Spleen (tissue), 7 donors: ENCODE measurements at regions not wholly inside any gene's neighbourhood (a gene's known extent, or its start where the extent isn't known, plus 50 kb on each side); places are given as distances from the start of the nearest gene placed in this dataset.
"Not testable (repeated sequence)": the region's sequence is repeated elsewhere in the genome, so short reads cannot be mapped to it uniquely, and the experiment has no call there.

ENCODE experiments used
- POLR2A ChIP-seq, 3 donors: fragments of 450-650 bp; IDR thresholded peaks; one replicate each; pipeline ENCODE4 v1.5.1; 2017; ENCODE audit warnings: antibody characterized with exemption in 3 of 3, mild to moderate bottlenecking in 1 of 3
- TF ChIP-seq, protein P1 (sequence below), 11 experiments: fragments of 200-600 bp in 7 of 11; fragments of 450-650 bp in 4 of 11; sonication (generic) in 4 of 11; IDR thresholded peaks in 8 of 11; conservative IDR thresholded peaks in 3 of 11; 1 replicate in 7 of 11; 2 replicates in 4 of 11; pipeline versions ENCODE4 v1.4.0 to v1.8.0; 2016 to 2021; ENCODE audit warnings: antibody characterized with exemption in 11 of 11, inconsistent platforms in 4 of 11, mild to moderate bottlenecking in 1 of 11
- donor health status: DM: no; HTN: no; CAD: no; lungs with moderate emphysema.
- donor health status: DM: no; HTN: no; CAD: no.
- donor health status: DM: no; HTN: no; CAD: no.

DNA sequence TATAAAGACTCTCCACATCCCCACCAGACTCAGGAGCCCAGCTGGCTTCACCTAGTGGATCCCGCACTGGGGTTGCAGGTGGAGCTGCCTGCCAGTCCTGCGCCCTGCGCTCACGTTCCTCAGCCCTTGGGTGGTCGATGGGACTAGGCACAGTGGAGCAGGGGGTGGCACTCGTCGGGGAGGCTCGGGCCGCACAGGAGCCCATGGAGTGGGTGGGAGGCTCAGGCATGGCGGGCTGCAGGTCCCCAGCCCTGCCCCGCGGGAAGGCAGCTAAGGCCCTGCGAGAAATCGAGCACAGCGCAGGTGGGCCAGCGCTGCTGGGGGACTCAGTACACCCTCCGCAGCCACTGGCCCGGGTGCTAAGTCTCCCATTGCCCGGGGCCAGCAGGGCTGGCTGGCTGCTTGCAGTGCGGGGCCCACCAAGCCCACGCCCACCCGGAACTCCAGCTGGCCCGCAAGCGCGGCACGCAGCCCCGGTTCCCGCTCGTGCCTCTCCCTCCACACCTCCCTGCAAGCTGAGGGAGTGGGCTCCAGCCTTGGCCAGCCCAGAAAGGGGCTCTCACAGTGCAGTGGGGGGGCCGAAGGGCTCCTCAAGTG is 371.8 kb downstream of the PRDM5 start:
- TF ChIP-seq, protein P1, sequence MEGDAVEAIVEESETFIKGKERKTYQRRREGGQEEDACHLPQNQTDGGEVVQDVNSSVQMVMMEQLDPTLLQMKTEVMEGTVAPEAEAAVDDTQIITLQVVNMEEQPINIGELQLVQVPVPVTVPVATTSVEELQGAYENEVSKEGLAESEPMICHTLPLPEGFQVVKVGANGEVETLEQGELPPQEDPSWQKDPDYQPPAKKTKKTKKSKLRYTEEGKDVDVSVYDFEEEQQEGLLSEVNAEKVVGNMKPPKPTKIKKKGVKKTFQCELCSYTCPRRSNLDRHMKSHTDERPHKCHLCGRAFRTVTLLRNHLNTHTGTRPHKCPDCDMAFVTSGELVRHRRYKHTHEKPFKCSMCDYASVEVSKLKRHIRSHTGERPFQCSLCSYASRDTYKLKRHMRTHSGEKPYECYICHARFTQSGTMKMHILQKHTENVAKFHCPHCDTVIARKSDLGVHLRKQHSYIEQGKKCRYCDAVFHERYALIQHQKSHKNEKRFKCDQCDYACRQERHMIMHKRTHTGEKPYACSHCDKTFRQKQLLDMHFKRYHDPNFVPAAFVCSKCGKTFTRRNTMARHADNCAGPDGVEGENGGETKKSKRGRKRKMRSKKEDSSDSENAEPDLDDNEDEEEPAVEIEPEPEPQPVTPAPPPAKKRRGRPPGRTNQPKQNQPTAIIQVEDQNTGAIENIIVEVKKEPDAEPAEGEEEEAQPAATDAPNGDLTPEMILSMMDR (IDR thresholded peaks at IDR 0.05 in 8 of 11, conservative IDR thresholded peaks at IDR 0.05 in 3 of 11), result not testable (repeated sequence)
- not testable (repeated sequence) for TF ChIP-seq POLR2A (IDR thresholded peaks at IDR 0.05)
